Vagina (tissue), 2 donors: ENCODE measurements at regions not wholly inside any gene's neighbourhood (a gene's known extent, or its start where the extent isn't known, plus 50 kb on each side); places are given as distances from the start of the nearest gene placed in this dataset.
"Not testable (repeated sequence)": the region's sequence is repeated elsewhere in the genome, so short reads cannot be mapped to it uniquely, and the experiment has no call there.

Experiments used
- CTCF ChIP-seq, 3 experiments: fragments of 450-650 bp in 2 of 3; fragments of 200-600 bp in 1 of 3; sonication (generic) in 1 of 3; IDR thresholded peaks; one replicate each; pipeline ENCODE4 v1.5.1; 2017 to 2019; ENCODE audit warnings: antibody characterized with exemption in 3 of 3, mild to moderate bottlenecking in 2 of 3, moderate library complexity in 2 of 3
- POLR2A ChIP-seq, 2 donors: fragments of 450-650 bp; IDR thresholded peaks; one replicate each; pipeline ENCODE4 v1.6.1; 2017; ENCODE audit warnings: antibody characterized with exemption in 2 of 2, mild to moderate bottlenecking in 2 of 2, moderate library complexity in 2 of 2
- POLR2AphosphoS5 ChIP-seq, 2 donors: sonication (generic); formaldehyde crosslinking; IDR thresholded peaks; one replicate each; pipeline ENCODE4 v1.9.0; 2017; ENCODE audit warnings: antibody characterized with exemption in 2 of 2, mild to moderate bottlenecking in 2 of 2, low read depth in 1 of 2; ENCODE audit not compliant: insufficient read depth in 1 of 2

GRCh38 chr3:18182923-18183322, 242.2 kb downstream of the SATB1 start:
- TF ChIP-seq POLR2AphosphoS5 (IDR thresholded peaks at IDR 0.05; ENCODE audit: insufficient read depth in 1 of 2, low read depth in 1 of 2); CTCF (IDR thresholded peaks at IDR 0.05); POLR2A (IDR thresholded peaks at IDR 0.05): not testable (repeated sequence)
